ENCODE measurements at regions not wholly inside any gene's neighbourhood (a gene's known extent, or its start where the extent isn't known, plus 50 kb on each side); places are given as distances from the start of the nearest gene placed in this dataset. TPM values are rescaled to one million over a fixed set of nuclear protein-coding genes. Genes with fewer than 3 reads are reported as not detected.

DNA sequence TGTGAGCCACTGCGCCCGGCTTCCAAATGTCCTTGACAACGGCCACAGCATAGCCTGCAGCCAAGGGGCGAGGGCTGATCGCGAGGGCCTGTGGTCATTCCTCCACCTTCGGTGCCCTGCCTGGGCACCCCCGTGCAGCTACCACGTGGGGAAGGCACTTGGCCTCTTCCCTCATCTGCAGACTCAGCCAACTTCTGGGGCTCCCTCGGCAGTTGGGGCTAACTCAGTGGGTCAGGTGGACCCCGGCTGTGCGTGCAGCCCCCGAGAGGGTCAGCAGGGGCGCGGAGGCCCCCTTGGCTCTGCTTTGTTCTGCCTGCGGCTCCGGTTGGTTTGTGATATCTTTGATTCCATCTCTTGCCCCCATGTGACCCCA lies 52.9 kb upstream of the BHLHE23 start:
- no peaks in the 10 kb centered on the region for H3K9me3 ChIP-seq
- intact Hi-C loops (cut with DNase I) = no loop called here
- no peaks in the 10 kb centered on the region for H3K36me3 ChIP-seq
- no peak overlapping the region for H3K27ac ChIP-seq
- H3K27me3 ChIP-seq = no peaks in the 10 kb centered on the region
- DNase-seq (ENCODE audit: extremely low spot score in 2 of 2) = no peak
- H3K4me3 ChIP-seq = no peak overlapping the region
- peaks cover 8% of the 10 kb centered on the region for H3K4me1 ChIP-seq
- TF ChIP-seq POLR2AphosphoS5 (IDR thresholded peaks at IDR 0.05; ENCODE audit: insufficient read depth in 1 of 2, low read depth in 1 of 2) (no peak), POLR2A (IDR thresholded peaks at IDR 0.05) (no peak)
- TF ChIP-seq, protein P1, sequence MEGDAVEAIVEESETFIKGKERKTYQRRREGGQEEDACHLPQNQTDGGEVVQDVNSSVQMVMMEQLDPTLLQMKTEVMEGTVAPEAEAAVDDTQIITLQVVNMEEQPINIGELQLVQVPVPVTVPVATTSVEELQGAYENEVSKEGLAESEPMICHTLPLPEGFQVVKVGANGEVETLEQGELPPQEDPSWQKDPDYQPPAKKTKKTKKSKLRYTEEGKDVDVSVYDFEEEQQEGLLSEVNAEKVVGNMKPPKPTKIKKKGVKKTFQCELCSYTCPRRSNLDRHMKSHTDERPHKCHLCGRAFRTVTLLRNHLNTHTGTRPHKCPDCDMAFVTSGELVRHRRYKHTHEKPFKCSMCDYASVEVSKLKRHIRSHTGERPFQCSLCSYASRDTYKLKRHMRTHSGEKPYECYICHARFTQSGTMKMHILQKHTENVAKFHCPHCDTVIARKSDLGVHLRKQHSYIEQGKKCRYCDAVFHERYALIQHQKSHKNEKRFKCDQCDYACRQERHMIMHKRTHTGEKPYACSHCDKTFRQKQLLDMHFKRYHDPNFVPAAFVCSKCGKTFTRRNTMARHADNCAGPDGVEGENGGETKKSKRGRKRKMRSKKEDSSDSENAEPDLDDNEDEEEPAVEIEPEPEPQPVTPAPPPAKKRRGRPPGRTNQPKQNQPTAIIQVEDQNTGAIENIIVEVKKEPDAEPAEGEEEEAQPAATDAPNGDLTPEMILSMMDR (IDR thresholded peaks at IDR 0.05) = no peak

DNA sequence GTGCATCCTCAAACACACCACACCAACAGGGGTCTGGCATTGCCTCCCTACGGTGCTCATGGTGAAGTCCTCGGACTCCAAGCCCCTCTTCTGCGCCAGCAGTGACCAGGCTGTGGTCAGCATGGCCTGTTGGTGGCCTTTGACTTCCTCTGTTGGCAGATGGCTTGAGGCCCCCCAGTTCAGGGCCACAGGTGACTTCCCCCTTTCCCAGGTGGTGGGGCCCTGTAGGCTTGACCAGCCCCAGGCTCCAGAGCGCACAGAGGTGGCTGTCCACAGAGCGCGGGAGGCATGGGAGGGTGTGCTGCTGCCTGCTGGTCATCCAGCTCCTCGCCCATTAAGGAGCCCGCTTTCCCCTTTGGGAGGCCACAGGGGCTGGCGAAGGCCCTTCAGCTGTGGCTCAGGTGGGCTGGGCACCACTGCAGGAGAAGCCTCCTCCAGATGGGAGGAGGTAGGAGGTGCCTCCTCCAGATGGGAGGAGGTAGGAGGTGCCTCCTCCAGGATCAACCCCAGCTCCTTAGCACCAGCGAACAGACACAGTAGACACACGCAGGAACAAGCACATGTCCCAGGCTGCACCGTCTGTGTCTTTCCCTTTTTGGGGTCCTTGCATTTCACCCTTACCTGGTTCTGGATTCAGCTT lies 52.1 kb upstream of the BHLHE23 start:
- peaks cover 8% of the 10 kb centered on the region for H3K4me1 ChIP-seq
- no peaks in the 10 kb centered on the region for H3K9me3 ChIP-seq
- TF ChIP-seq, protein P1 (IDR thresholded peaks at IDR 0.05) = no peak
- TF ChIP-seq POLR2AphosphoS5 (IDR thresholded peaks at IDR 0.05; ENCODE audit: insufficient read depth in 1 of 2, low read depth in 1 of 2) = no peak
- TF ChIP-seq POLR2A (IDR thresholded peaks at IDR 0.05) = no peak
- H3K27ac ChIP-seq = no peak overlapping the region
- no peaks in the 10 kb centered on the region for H3K36me3 ChIP-seq
- intact Hi-C loops (cut with DNase I) = no loop called here
- no peak for DNase-seq (ENCODE audit: extremely low spot score in 2 of 2)
- H3K4me3 ChIP-seq = no peak overlapping the region
- no peaks in the 10 kb centered on the region for H3K27me3 ChIP-seq

DNA sequence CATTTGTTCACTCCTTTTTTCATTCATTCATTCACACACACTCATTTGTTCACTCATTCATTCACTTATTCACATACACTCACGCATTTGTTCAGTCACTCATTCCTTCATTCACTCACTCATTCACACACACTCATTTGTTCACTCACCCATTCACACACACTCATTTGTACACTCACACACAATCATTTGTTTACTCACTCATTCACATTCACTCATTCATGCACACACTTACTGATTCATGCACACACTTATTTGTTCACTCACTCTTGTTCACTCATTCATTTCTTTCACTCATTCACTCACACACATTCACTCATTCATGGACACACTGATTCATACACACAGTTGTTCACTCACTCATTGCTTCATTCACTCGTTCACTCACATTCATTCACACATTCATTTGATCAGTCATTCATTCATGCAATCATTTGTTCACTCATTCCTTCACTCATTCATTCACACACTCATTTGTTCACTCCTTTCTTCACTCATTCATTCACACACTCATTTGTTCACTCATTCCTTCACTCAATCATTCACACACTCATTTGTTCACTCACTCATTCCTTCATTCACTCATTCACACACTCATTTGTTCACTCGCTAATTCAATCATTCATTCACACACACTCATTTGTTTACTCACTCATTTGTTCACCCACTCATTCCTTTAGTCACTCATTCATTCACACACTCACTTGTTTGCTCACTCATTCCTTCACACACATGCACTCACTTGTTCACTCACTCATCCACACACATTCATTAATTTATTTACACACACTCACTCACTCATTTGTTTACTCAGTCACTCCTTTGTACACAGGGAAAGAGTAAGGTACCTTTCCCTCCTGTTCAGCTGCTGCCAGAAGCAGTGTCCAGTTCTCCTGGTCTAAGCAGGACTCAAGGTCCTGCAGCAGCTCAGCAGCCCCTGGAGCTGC lies 50.7 kb upstream of the BHLHE23 start:
- no peaks in the 10 kb centered on the region for H3K9me3 ChIP-seq
- H3K36me3 ChIP-seq = no peaks in the 10 kb centered on the region
- H3K27me3 ChIP-seq = no peaks in the 10 kb centered on the region
- H3K4me3 ChIP-seq = no peak overlapping the region
- TF ChIP-seq POLR2A (IDR thresholded peaks at IDR 0.05) = no peak
- TF ChIP-seq, protein P1 (IDR thresholded peaks at IDR 0.05) = no peak
- TF ChIP-seq POLR2AphosphoS5 (IDR thresholded peaks at IDR 0.05; ENCODE audit: insufficient read depth in 1 of 2, low read depth in 1 of 2) = no peak
- no peak for DNase-seq (ENCODE audit: extremely low spot score in 2 of 2)
- intact Hi-C loops (cut with DNase I) = no loop called here
- no peak overlapping the region for H3K27ac ChIP-seq
- peaks cover 8% of the 10 kb centered on the region for H3K4me1 ChIP-seq

DNA sequence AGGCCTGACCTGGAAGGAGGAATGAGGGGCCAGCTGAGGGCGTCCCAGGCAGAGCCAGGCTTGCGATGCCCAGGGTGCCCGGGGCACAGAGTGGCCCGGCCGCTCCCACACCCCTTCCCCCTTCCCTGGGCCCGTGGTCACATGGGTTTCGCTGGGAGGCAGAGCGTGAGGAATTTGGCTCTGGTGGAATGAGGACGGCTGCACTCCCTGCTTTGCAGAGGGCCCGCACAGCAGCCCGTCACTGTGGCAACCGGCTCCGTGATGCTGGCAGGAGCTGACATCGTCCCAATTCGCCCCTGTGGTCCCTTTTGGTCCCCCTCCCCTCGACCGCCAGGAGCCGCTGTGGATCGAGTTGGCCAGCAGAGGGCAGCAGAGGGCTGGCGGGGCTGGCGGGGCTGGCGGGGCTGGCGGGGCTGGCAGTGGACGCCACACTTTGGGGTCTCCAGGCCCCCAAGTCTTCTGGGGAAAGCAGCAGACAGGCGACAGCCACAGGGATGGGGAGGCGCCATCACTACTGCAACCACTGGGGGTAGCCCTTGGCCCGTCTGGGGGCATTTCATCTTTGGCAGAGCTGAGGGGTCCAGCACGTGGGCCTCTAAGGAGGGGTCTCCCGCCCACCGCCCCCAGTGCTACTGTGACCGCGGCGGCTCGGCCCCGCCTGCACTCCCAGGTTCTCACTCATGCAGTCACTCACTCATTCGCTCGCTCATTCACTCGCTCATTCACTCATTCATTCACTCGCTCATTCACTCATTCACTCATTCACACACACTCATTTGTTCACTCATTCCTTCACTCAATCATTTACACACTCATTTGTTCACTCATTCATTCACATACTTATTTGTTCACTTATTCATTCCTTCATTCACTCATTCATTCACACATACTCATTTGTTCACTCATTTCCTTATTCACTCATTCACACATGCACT lies 49.7 kb upstream of the BHLHE23 start:
- intact Hi-C loops (cut with DNase I) = no loop called here
- Histone ChIP-seq H3K4me3 (no peak overlapping the region), H3K9me3 (no peaks in the 10 kb centered on the region), H3K27me3 (no peaks in the 10 kb centered on the region), H3K4me1 (peaks cover 8% of the 10 kb centered on the region), H3K36me3 (no peaks in the 10 kb centered on the region), H3K27ac (no peak overlapping the region)
- no peak for DNase-seq (ENCODE audit: extremely low spot score in 2 of 2)
- TF ChIP-seq, protein P1 (IDR thresholded peaks at IDR 0.05) = peak; percentile 49 to 88 (median 56)
- no peak for TF ChIP-seq POLR2A (IDR thresholded peaks at IDR 0.05)

Small RNA genes in the stretch of these regions (small RNA-seq; reads per million reads assigned to genes)
- not detected for gene RF00635

Data from vagina (tissue), 2 donors.